ENCODE measurements at regions not wholly inside any gene's neighbourhood (a gene's known extent, or its start where the extent isn't known, plus 50 kb on each side); places are given as distances from the start of the nearest gene placed in this dataset.

DNA sequence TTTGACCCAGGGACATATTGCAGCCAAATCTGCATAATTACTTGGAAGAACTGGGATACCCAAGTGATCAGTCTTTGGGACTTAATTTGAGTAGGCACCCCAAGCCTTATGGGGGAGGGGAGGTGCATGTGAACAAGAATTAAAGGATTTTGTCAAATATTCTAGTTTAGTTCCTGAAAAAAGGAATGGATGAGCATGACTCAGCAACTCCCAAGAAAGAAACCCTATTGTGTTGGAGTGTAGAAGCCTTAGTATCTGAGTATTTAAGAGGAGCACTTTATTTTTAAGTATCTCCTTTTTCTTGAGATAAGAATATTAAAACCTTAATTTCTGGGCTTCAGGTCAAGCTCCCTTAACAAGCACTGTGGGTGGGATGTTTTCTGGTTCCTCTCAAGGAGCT lies 222.4 kb downstream of the CD47 start:
- in situ Hi-C loops (cut with HindIII; ENCODE audit: low sequenced_read_pairs): no loop called here
- no peak overlapping the region for H3K4me3 ChIP-seq (ENCODE audit: low read depth, low read length)
- TF ChIP-seq, protein P1, sequence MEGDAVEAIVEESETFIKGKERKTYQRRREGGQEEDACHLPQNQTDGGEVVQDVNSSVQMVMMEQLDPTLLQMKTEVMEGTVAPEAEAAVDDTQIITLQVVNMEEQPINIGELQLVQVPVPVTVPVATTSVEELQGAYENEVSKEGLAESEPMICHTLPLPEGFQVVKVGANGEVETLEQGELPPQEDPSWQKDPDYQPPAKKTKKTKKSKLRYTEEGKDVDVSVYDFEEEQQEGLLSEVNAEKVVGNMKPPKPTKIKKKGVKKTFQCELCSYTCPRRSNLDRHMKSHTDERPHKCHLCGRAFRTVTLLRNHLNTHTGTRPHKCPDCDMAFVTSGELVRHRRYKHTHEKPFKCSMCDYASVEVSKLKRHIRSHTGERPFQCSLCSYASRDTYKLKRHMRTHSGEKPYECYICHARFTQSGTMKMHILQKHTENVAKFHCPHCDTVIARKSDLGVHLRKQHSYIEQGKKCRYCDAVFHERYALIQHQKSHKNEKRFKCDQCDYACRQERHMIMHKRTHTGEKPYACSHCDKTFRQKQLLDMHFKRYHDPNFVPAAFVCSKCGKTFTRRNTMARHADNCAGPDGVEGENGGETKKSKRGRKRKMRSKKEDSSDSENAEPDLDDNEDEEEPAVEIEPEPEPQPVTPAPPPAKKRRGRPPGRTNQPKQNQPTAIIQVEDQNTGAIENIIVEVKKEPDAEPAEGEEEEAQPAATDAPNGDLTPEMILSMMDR (IDR thresholded peaks at IDR 0.05; ENCODE audit: low read depth, low read length): no peak
- DNase-seq (ENCODE audit: low read depth, low spot score): no peak

DNA sequence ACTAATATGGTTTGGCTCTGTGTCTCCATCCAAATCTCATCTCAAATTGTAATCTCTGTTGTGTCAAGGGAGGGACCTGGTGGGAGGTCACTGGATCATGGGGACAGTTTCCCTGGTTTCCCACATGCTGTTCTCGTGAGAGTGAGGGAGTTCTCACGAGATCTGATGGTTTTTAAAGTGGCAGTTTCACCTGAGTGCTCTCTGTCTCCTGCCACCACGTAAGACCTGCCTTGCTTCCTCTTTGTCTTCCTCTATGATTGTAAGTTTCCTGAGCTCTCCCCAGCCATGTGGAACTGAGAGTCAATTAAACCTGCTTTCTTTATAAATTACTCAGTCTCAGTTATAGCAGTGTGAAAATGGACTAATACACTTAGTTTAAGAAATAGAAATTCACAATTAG lies 228.9 kb downstream of the CD47 start:
- in situ Hi-C loops (cut with HindIII; ENCODE audit: low sequenced_read_pairs): no loop called here
- TF ChIP-seq, protein P1 (IDR thresholded peaks at IDR 0.05; ENCODE audit: low read depth, low read length): no peak
- DNase-seq (ENCODE audit: low read depth, low spot score): no peak
- no peak overlapping the region for H3K4me3 ChIP-seq (ENCODE audit: low read depth, low read length)

DNA sequence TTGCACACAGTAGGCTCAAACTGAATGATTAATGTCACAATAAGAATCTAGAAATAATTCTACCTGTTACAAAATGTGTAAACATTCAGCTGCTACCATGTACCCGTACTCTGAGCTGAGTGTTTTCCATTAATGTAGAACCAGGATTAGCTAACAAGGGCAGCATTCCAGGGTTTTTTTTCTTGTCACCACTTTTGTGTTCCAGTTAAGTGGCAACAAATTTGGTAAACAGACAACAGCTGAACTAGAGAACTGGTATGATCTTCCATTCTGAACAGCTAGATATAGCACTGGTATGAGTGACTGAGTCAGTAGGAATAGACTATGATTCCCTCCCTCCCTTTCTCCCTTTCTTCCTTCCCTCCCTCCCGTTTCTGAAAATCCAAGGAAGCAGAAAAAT lies 229.4 kb downstream of the CD47 start:
- H3K4me3 ChIP-seq (ENCODE audit: low read depth, low read length): no peak overlapping the region
- DNase-seq (ENCODE audit: low read depth, low spot score): no peak
- in situ Hi-C loops (cut with HindIII; ENCODE audit: low sequenced_read_pairs): no loop called here
- TF ChIP-seq, protein P1 (IDR thresholded peaks at IDR 0.05; ENCODE audit: low read depth, low read length): no peak
